ENCODE measurements at regions not wholly inside any gene's neighbourhood (a gene's known extent, or its start where the extent isn't known, plus 50 kb on each side); places are given as distances from the start of the nearest gene placed in this dataset.

DNA sequence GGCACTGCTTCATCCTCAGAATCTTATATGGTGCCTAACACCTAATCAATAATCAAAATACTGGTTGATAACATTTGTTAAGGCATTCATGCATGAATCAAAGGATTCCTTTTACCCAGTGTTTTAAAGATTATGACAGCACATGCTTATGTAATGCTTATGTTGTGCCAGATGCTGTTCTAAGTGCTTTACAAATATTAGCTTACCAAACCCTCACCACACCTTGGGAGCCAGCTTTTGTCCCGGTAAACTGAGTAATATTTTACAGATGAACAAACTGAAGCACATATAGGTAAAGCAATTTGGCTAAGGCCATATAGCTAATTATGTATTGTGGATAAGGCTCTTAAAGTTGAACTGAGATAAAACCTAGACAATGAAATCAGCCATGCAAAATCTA lies 209.2 kb downstream of the ALX1 start:
- Histone ChIP-seq H3K9me3 (peaks cover 0 to 3% (median 0%) of the 10 kb centered on the region in 4 donors), H3K27ac (no peak overlapping the region), H3K4me3 (no peak overlapping the region), H3K27me3 (no peaks in the 10 kb centered on the region), H3K4me1 (no peaks in the 10 kb centered on the region), H3K36me3 (no peaks in the 10 kb centered on the region)
- intact Hi-C loops (cut with DNase I) = no loop called here
- no peak for DNase-seq
- 15 to 74% methylated on average over 1 of the region's 1 CpG for WGBS, 2 donors
- TF ChIP-seq, protein P1, sequence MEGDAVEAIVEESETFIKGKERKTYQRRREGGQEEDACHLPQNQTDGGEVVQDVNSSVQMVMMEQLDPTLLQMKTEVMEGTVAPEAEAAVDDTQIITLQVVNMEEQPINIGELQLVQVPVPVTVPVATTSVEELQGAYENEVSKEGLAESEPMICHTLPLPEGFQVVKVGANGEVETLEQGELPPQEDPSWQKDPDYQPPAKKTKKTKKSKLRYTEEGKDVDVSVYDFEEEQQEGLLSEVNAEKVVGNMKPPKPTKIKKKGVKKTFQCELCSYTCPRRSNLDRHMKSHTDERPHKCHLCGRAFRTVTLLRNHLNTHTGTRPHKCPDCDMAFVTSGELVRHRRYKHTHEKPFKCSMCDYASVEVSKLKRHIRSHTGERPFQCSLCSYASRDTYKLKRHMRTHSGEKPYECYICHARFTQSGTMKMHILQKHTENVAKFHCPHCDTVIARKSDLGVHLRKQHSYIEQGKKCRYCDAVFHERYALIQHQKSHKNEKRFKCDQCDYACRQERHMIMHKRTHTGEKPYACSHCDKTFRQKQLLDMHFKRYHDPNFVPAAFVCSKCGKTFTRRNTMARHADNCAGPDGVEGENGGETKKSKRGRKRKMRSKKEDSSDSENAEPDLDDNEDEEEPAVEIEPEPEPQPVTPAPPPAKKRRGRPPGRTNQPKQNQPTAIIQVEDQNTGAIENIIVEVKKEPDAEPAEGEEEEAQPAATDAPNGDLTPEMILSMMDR (IDR thresholded peaks at IDR 0.05) = no peak
- TF ChIP-seq POLR2AphosphoS5 (IDR thresholded peaks at IDR 0.05) (no peak), POLR2A (IDR thresholded peaks at IDR 0.05) (no peak), EP300 (IDR thresholded peaks at IDR 0.05) (no peak)

DNA sequence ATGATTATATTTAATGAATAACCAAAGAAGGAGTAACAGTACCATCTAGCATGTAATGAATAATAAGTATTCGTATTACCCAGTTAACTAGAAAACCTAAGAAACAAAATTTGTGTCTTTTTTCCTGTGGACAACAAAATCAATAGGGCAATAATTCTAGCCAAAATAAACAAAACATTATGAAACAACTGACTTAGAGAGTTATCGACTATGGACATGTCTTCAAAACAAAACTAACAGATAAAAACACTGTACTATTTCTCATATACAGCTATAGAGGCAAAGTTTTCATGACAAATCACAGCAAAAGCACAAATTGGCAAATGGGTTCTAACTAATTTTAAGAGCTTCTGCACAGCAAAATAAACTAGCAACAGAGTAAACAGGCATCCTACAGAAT lies 224.1 kb downstream of the ALX1 start:
- TF ChIP-seq, protein P1 (IDR thresholded peaks at IDR 0.05) = no peak
- TF ChIP-seq EP300 (IDR thresholded peaks at IDR 0.05) (no peak), POLR2A (IDR thresholded peaks at IDR 0.05) (no peak), POLR2AphosphoS5 (IDR thresholded peaks at IDR 0.05) (no peak)
- H3K27ac ChIP-seq = no peak overlapping the region
- no peaks in the 10 kb centered on the region for H3K27me3 ChIP-seq
- intact Hi-C loops (cut with DNase I) = no loop called here
- 75 to 89% methylated on average over 2 of the region's 2 CpGs for WGBS, 2 donors
- no peak for DNase-seq
- no peak overlapping the region for H3K4me3 ChIP-seq
- H3K9me3 ChIP-seq = no peaks in the 10 kb centered on the region
- no peaks in the 10 kb centered on the region for H3K36me3 ChIP-seq
- H3K4me1 ChIP-seq = no peaks in the 10 kb centered on the region

DNA sequence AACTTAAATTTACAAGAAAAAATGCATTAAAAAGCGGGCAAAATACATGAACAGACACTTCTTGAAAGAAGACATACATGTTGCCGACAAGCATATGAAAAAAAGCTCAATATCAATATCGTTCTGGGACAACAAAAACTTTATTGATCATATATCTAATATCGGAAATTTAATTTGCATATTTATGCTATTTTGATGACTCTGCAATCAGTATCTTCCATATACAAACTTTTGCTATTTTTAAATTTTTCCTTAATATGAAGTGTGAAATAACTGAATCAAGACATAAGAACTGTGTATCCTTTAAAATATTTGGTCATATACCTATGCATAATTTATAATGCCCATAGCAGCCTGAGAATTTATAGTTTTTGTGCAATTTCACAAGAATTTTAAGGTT lies 224.6 kb downstream of the ALX1 start:
- intact Hi-C loops (cut with DNase I) = no loop called here
- 90 to 95% methylated on average over 4 of the region's 4 CpGs for WGBS, 2 donors
- Histone ChIP-seq H3K4me1 (no peaks in the 10 kb centered on the region), H3K36me3 (no peaks in the 10 kb centered on the region), H3K4me3 (no peak overlapping the region), H3K9me3 (no peaks in the 10 kb centered on the region), H3K27ac (no peak overlapping the region), H3K27me3 (no peaks in the 10 kb centered on the region)
- TF ChIP-seq EP300 (IDR thresholded peaks at IDR 0.05) = no peak
- TF ChIP-seq POLR2AphosphoS5 (IDR thresholded peaks at IDR 0.05) = no peak
- TF ChIP-seq, protein P1 (IDR thresholded peaks at IDR 0.05) = no peak
- TF ChIP-seq POLR2A (IDR thresholded peaks at IDR 0.05) = no peak
- no peak for DNase-seq

DNA sequence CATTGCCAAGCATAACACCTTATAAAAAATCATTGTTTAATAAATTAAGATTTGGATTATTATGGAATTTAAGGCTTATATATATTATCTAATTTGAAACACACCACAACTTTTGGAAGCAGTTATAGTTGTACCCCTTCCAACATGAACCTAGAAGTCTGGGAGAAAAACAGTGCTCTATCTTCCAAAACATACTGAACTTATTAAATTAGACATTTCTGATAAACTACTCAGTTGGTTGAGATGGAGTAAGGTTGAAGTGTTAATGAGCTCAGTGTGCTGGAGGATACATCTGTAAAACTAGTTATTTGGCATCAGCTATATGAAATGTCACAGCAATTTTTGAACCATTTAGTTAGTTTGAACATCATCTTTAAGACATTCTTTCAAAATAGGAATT lies 227.4 kb downstream of the ALX1 start:
- Histone ChIP-seq H3K4me3 (no peak overlapping the region), H3K36me3 (no peaks in the 10 kb centered on the region), H3K4me1 (no peaks in the 10 kb centered on the region), H3K9me3 (no peaks in the 10 kb centered on the region), H3K27me3 (no peaks in the 10 kb centered on the region), H3K27ac (no peak overlapping the region)
- intact Hi-C loops (cut with DNase I) = no loop called here
- DNase-seq = no peak
- TF ChIP-seq, protein P1 (IDR thresholded peaks at IDR 0.05) = no peak
- TF ChIP-seq EP300 (IDR thresholded peaks at IDR 0.05) = no peak
- no peak for TF ChIP-seq POLR2A (IDR thresholded peaks at IDR 0.05)
- no peak for TF ChIP-seq POLR2AphosphoS5 (IDR thresholded peaks at IDR 0.05)

DNA sequence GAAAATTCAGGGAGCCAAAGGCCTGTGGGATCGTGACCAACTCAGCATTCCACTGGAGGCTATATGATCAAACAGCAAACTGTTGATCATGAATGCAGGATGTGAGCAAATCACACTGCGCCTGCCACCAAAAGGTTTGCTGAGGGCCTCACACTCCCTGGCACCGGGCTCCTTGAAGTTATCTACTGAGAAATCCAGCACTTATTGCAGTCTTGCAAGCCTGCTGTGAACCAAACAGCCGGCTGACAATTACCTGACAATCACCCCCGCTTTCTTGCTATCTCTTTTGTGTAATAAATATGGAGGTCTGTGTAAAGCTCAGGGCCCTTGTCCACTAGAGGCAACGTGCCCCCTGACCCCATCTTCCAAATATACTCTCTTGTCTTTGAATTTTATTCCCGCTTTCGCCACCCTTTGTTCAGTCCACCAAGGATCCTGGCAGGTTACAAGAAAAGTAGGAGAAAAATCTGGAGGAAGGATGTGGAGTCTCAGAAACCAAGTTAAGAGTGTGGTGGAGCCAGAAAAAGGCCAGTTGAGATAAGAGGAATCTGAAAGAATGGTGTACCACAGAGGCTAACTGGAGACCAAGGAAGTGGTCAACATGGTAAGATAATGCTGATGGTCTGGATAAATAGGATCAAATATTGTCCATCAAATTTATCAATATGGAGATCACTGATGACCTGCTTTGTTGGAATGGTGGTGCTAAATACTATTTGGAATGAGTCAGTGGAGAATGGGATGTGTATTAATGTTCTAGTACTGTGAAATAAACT lies 229.2 kb downstream of the ALX1 start:
- intact Hi-C loops (cut with DNase I) = no loop called here
- no peak for DNase-seq
- Histone ChIP-seq H3K9me3 (no peaks in the 10 kb centered on the region), H3K4me3 (no peak overlapping the region), H3K27me3 (no peaks in the 10 kb centered on the region), H3K27ac (no peak overlapping the region), H3K36me3 (no peaks in the 10 kb centered on the region), H3K4me1 (no peaks in the 10 kb centered on the region)
- TF ChIP-seq, protein P1 (IDR thresholded peaks at IDR 0.05) = no peak
- no peak for TF ChIP-seq EP300 (IDR thresholded peaks at IDR 0.05)
- no peak for TF ChIP-seq POLR2AphosphoS5 (IDR thresholded peaks at IDR 0.05)
- no peak for TF ChIP-seq POLR2A (IDR thresholded peaks at IDR 0.05)
- 77 to 80% methylated on average over 8 of the region's 8 CpGs for WGBS, 2 donors

Data from sigmoid colon (tissue), 6 donors.